ENCODE measurements at regions not wholly inside any gene's neighbourhood (a gene's known extent, or its start where the extent isn't known, plus 50 kb on each side); places are given as distances from the start of the nearest gene placed in this dataset.
"Not testable (repeated sequence)": the region's sequence is repeated elsewhere in the genome, so short reads cannot be mapped to it uniquely, and the experiment has no call there.

DNA sequence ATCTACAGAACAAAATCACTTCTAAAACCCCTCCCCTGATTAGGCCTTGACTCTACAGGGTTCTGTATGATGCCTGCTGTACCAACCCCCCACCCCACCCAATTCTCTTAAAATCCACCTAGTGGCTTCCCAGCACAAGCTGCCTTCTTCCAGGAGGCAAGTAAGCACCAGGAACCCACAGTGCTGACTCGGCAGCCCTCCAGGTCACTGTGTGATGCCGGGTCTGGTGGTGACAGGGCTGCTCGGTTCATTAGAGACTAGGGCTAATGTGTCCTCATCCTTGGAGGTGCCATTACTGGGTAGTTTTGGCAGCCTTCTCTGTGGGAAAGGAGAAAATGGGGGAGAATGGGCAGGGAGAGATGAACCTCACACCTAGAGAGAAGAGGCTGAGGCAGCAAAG, 363.5 kb downstream of the PTPRU start:
- no peak for DNase-seq (ENCODE audit: low read depth, low spot score)

- no peak for DNase-seq (ENCODE audit: low read depth, low spot score)
Observed at GRCh38 chr1:29599071-29599470, 362.7 kb downstream of the PTPRU start.

GRCh38 chr1:29597861-29598260, 361.5 kb downstream of the PTPRU start:
- no peak for DNase-seq (ENCODE audit: low read depth, low spot score)

- no peak for DNase-seq (ENCODE audit: low read depth, low spot score)
Observed at GRCh38 chr1:29593601-29594382, 357.5 kb downstream of the PTPRU start.

GRCh38 chr1:29592731-29593130, 356.4 kb downstream of the PTPRU start:
- no peak for DNase-seq (ENCODE audit: low read depth, low spot score)

DNA sequence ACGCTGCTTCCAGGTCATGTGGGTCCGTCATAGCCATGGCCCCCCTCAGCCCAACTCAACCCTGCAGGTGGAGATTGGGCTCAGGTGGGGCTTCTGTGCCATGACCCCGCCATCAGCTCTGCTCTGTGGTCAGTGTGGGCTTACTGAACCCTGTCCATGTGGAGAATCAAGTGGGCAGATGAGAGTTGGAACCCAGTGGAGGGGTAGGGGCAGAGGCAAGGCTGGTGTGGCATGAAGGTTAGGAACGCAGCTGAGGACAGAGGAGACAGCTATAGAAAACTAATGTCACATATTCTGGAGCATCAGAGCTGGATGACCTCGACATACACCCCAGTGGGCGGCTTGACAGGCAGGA, 355.9 kb downstream of the PTPRU start:
- no peak for DNase-seq (ENCODE audit: low read depth, low spot score)

DNA sequence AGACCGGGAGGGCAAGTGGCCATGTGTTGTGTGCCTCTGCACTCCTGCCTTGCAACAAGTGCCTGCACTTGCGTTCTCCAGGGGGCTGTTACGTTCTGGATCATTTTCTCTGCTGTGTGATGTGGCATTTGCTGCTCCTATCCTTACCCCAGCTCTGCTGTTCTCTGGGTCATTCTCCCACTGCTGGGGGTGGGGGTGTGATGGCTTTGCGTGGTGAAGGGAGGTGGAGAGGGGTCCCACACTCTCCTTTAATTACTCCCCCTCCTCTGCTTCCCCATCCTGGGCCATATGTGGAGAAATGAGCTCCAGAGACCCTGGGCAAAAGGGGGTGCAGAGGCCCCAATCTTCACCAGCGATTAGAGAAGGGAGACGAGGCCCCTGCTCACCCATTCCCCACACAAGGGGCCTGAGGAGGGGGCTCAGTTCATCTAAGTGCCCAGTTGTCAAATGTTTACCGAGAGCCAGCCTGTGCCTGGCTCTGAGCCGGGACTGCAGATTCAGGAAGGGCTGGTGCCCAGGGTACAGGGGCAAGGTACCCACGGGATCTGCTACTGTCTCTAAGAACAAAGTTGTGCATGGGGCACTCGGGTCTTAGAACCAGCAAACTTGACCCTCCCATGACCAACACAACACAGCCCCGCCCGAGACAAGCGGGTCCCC, 355.4 kb downstream of the PTPRU start:
- no peak for DNase-seq (ENCODE audit: low read depth, low spot score)

DNA sequence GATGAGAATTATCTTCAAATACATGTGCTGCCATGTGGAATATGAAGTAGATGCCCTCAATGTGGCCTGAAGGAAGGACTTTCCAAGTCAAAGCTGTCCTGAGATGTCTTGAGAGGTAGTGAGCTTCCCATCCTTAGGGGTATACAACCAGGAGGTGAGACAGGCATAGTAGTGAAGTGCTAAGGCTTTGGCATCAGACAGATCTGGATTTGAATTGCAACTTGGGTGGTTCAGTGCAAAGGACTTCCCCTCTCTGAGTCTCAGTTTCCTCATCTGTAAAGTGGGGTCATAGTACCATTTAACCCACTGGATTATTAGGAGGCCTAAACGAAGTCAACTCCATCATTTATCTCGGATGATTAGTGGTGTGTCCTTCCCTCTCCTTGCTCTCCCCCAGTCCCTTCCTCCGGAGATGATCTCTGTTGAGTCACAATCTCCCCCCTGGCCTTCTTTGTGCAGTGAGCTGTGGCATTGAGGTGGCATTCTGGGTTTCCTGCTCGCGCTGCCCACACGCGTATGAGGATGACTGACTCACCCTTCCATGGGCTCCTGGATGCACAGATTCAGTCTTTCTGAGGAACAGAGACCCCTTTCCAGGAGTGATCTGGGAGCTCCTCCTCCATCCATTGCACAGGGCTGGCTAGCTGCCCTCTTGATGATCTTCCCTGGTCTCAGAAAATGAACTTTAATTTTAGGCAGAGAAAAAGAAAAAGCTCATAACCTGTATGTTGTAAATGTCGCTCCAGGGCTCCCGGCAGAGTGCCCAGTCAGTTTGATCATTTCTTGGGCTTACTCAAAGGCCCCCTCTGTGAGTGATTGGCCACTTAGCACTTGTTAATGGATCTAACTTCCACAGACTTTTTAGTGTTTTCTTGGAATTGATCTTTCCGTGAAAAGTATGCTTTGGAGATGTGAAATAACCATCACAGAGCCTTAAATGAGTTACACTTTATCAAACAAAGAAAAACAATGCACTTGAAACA, 354.6 kb downstream of the PTPRU start:
- no peak for DNase-seq (ENCODE audit: low read depth, low spot score)

DNA sequence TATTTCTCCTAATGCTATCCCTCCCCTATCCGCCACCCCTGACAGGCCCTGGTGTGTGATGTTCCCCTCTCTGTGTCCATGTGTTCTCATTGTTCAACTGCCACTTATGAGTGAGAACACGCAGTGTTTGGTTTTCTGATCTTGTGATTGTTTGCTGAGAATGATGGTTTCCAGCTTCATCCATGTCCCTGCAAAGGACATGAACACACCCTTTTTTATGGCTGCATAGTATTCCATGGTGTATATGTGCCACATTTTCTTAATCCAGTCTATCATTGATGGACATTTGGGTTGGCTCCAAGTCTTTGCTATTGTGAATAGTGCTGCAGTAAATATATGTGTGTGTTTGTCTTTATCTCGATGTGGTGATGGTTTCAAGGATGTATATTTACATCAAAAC, 353.4 kb downstream of the PTPRU start:
- not testable (repeated sequence) for DNase-seq (ENCODE audit: low read depth, low spot score)

GRCh38 chr1:29586991-29587745, 350.8 kb downstream of the PTPRU start:
- no peak for DNase-seq (ENCODE audit: low read depth, low spot score)

DNA sequence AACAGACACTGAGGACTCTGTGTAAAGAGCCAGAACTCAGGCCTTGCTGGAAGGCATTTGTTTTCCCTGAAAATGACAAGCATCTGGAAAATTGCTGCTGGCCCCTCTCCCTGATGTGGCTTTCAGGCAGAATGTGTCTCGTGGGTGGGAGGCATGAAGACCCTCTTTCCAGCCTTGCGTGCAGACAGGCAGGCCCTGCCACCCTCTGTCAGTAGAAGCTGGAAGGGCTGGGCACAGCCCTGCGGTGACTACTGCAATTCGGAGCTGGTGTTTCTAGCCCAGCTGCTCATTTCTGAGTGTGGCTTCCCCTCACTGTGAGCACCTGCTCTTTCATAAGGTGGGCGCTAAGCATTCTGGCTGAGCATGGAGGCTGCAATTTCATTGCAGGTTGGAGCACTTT, 349.9 kb downstream of the PTPRU start:
- DNase-seq (ENCODE audit: low read depth, low spot score): no peak

- no peak for DNase-seq (ENCODE audit: low read depth, low spot score)
Observed at GRCh38 chr1:29585656-29586055, 349.3 kb downstream of the PTPRU start.

DNA sequence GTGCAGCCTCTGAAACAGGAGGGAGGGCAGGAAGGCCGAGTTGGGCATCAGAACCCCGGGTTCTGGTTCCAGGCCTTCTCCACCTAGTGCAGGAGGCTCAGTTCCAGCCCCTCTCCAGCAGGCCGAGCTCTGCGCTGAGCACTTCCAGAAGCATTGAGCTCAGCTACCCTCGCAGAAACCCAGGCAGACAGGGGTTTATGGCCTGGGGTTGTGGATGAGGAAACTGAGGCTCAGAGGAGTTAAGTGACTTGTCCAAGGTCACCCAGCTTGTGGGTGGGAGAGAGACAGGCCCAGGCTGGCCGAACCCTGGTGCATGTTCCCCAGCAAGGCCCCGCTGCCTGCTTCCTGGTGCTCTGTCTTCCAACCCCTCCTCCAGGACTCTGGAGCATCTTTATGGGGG, 348.9 kb downstream of the PTPRU start:
- no peak for DNase-seq (ENCODE audit: low read depth, low spot score)

DNA sequence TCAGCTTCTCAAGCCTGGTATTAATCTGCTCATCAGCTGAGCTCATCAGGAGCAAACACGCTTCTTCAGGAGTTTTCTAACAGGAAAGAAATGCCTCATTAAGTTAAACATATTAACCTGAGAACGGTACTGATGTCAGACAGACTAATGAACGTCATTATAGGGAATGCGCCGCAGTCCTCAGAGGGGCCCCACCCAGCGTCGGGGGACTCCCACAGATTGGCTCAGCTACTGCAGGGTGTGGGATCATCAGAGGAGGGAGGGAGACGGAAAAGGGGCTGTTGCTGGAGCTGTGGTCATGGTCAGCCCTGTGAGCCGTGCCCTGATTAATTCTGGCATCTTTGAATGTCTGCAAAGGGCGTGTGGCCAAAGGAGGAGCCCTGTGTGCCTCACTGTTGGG, 348.5 kb downstream of the PTPRU start:
- no peak for DNase-seq (ENCODE audit: low read depth, low spot score)

DNA sequence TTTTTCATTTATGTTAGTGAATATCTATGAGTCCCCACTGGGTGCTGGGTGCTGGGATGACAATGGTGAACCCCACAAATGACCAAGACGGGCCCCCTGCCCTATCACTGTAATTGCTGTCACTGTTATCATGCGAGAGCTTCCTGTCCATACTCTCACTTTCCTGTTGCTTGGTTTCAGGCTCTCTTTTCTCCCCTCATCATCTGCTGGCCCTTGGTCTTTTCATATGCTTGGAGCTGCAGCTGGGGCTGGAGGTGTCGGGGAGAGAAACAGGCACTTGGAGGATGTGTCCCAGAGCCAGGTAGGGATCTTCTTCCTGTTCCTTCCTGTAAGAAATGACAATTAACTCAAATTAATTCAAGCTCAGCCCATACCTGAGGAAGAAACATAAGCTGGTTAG, 348.0 kb downstream of the PTPRU start:
- DNase-seq (ENCODE audit: low read depth, low spot score): no peak

- DNase-seq (ENCODE audit: low read depth, low spot score): no peak
Observed at GRCh38 chr1:29583727-29584126, 347.4 kb downstream of the PTPRU start.

DNA sequence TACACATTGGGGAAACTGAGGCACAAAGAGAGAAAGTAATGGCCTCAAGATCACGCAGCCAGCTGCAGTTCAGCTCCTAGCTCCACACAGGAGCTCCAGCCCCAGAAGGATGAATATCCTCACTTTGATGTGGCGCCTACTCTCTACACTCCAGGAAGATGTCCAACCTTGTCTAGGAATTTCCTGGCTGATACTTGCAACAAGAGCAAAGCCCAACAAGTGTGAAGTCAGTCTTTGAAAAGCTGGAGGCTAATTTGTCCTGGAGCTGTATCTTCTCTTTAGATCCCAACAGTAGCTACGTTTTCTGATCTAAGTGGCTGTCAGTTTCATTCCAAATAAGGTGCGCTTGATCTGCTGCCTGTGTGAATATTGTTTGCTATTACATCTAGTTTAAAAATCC, 344.9 kb downstream of the PTPRU start:
- DNase-seq (ENCODE audit: low read depth, low spot score): no peak

GRCh38 chr1:29579821-29580425, 343.6 kb downstream of the PTPRU start:
- DNase-seq (ENCODE audit: low read depth, low spot score): no peak

DNA sequence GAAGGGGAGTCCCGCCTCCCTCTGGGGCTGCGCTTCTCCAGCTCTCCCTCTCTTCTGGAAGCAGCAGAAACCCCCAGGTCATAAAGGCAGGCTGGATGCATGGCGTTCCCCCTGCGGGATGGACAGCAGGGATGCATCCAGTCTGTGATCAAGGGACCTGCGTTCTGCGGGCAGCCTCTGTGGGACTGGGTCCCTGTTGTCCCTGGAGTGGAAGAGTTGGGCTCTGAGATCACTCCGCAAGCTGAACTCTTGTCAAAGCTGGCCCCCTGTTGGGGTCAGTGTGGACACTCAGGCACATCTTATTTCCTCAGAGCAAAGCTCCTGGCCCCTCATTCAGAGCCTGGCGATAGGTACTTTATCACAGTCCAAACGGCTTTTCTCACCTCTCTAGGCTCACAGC, 341.2 kb downstream of the PTPRU start:
- DNase-seq (ENCODE audit: low read depth, low spot score): no peak

GRCh38 chr1:29576510-29576909, 340.2 kb downstream of the PTPRU start:
- DNase-seq (ENCODE audit: low read depth, low spot score): no peak

DNA sequence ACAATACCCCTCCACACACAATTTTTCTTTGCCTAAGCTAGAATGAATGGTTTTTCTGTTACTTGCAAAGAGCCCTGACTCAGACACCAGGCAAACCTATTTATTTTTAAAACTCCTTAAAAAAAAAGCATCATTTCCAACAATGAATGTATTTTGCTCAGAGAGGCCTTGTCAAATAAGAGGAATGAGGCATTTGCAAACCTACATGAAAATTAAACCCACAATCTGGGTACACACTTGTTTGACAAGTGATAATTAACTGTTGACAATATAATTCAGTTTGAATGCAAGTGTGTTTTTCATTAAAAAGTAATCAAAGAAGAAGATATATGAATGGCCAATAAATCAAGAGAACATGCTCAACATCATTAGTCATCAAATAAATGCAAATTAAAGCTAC, 339.5 kb downstream of the PTPRU start:
- DNase-seq (ENCODE audit: low read depth, low spot score): no peak

Measured in activated CD4-positive, CD25-positive, alpha-beta regulatory T cell treated with anti-CD3 and anti-CD28 coated beads, Interleukin-2, amount 50 U/mL, for 16 hours (primary cell).